Ovary (tissue), 3 donors: ENCODE measurements at regions not wholly inside any gene's neighbourhood (a gene's known extent, or its start where the extent isn't known, plus 50 kb on each side); places are given as distances from the start of the nearest gene placed in this dataset.

Experiments
- CTCF ChIP-seq, 3 donors: fragments of 450-650 bp in 2 of 3; fragments of 200-600 bp in 1 of 3; IDR thresholded peaks; one replicate each; pipeline versions ENCODE4 v1.5.1 to v1.8.0; 2016 to 2022; ENCODE audit warnings: antibody characterized with exemption in 3 of 3, mild to moderate bottlenecking in 1 of 3
- EP300 ChIP-seq: sonication (generic); formaldehyde crosslinking; IDR thresholded peaks from one replicate; pipeline ENCODE4 v1.6.1; 2017; ENCODE audit warnings: antibody characterized with exemption
- POLR2A ChIP-seq: fragments of 450-650 bp; IDR thresholded peaks from one replicate; pipeline ENCODE4 v1.6.1; 2017; ENCODE audit warnings: antibody characterized with exemption, mild to moderate bottlenecking, moderate library complexity
- donor health status: DM: no; HTN: no; CAD: no.

GRCh38 chr5:167207081-167207480 lies 1084.4 kb upstream of the WWC1 start:
- TF ChIP-seq EP300 (no peak), CTCF (IDR thresholded peaks at IDR 0.05) (no peak), POLR2A (no peak)
